Endothelial cell of umbilical vein (primary cell): ENCODE measurements at regions not wholly inside any gene's neighbourhood (a gene's known extent, or its start where the extent isn't known, plus 50 kb on each side); places are given as distances from the start of the nearest gene placed in this dataset.

Source experiments
- CTCF ChIP-seq, 2 donors: IDR thresholded peaks; 1 replicate in 1 of 2; 2 replicates in 1 of 2; pipeline ENCODE4 v1.5.1; 2011; ENCODE audit warnings: low read length in 2 of 2, mild to moderate bottlenecking in 2 of 2, moderate library complexity in 2 of 2, control low read depth in 1 of 2, inconsistent platforms in 1 of 2, low read depth in 1 of 2; ENCODE audit not compliant: insufficient read depth in 1 of 2; ENCODE audit errors: extremely low read depth in 1 of 2
- MYC ChIP-seq: IDR thresholded peaks from one replicate; pipeline ENCODE4 v1.6.1; 2011; ENCODE audit warnings: mild to moderate bottlenecking, low read depth, low read length
- TF ChIP-seq, protein P1 (sequence below): IDR thresholded peaks from 2 replicates; pipeline ENCODE4 v1.6.1; 2011; ENCODE audit not compliant: insufficient read depth, insufficient read length

DNA sequence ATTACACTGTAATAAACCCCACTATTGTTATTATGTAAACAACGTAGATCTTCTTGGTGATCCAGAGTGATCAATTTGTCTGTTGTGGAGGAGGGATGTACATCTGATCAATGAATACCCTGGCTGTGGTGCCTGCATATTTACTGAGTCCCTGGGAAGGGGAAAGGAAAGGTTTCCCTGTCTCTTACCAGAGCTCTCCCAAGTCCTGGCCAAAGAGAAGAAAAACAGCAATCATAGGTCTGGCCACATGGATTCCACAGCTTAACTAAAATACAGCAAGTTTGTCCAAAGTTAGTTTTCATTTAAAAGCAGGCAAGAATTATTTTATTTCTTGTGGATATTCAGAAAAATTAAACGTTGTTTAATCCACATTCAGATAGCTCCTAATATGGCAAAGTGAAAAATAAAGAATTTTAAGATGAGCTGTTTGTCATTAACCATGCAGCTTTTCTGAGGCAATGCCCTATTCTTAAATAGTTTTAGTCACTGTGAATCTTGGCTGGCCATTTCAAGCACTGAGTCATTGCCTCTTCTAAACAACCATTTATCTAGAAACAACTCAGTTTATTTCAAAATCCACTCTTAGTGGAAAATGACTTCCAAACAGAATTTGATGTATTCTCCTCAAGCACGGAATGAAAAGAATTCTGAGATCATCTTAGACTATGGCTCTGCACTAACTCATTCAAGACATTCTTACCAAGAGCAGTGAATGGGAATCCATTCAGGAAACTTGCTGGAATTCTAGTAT, 1004.4 kb upstream of the CDH2 start:
- TF ChIP-seq CTCF (IDR thresholded peaks at IDR 0.05; ENCODE audit: extremely low read depth in 1 of 2, insufficient read depth in 1 of 2, low read depth in 1 of 2, low read length in 2 of 2) (no peak), MYC (no peak)
- TF ChIP-seq, protein P1, sequence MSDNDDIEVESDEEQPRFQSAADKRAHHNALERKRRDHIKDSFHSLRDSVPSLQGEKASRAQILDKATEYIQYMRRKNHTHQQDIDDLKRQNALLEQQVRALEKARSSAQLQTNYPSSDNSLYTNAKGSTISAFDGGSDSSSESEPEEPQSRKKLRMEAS = no peak
